Epidermal melanocyte (primary cell): ENCODE measurements at regions not wholly inside any gene's neighbourhood (a gene's known extent, or its start where the extent isn't known, plus 50 kb on each side); places are given as distances from the start of the nearest gene placed in this dataset.
"Not testable (repeated sequence)": the region's sequence is repeated elsewhere in the genome, so short reads cannot be mapped to it uniquely, and the experiment has no call there.

Experiments used
- DNase-seq: peaks from one replicate; pipeline ENCODE4 v3.0.0; 2011; ENCODE audit warnings: low spot score; ENCODE audit not compliant: insufficient read length

GRCh38 chr6:27183060-27183832 is 64.3 kb upstream of the PRSS16 start:
- no peak for DNase-seq

- no peak for DNase-seq
Observed at GRCh38 chr6:27187231-27188060, 60.1 kb upstream of the PRSS16 start.

GRCh38 chr6:27188061-27188884 is 59.2 kb upstream of the PRSS16 start:
- peak; percentile 60 for DNase-seq

- DNase-seq, result peak; percentile 45
Observed at GRCh38 chr6:27188885-27189418, 58.5 kb upstream of the PRSS16 start.

- DNase-seq, result no peak
Observed at GRCh38 chr6:27190126-27190525, 57.4 kb upstream of the PRSS16 start.

GRCh38 chr6:27194453-27194852 is 53.0 kb upstream of the PRSS16 start:
- not testable (repeated sequence) for DNase-seq

GRCh38 chr6:27195547-27195946 is 52.0 kb upstream of the PRSS16 start:
- not testable (repeated sequence) for DNase-seq
